CD4-positive, alpha-beta T cell (primary cell): ENCODE measurements at regions not wholly inside any gene's neighbourhood (a gene's known extent, or its start where the extent isn't known, plus 50 kb on each side); places are given as distances from the start of the nearest gene placed in this dataset.

ENCODE experiments used
- ATAC-seq: fragments of 200-7000 bp; cut with Tn5 transposase; one replicate; pipeline ENCODE4 v1.10.0; 2022; ENCODE audit warnings: mild to moderate bottlenecking; ENCODE audit not compliant: poor library complexity
- CTCF ChIA-PET: fragments of 350-600 bp; sonication (Branson Sonifier 250); formaldehyde crosslinking; loops from one replicate; lab custom pipeline; 2021; ENCODE audit warnings: antibody characterized with exemption, inconsistent platforms; lab: Charles Lee
- POLR2A ChIA-PET: fragments of 350-600 bp; sonication (Branson Sonifier 250); formaldehyde crosslinking; loops from one replicate; lab custom pipeline; 2021; ENCODE audit warnings: antibody characterized with exemption, inconsistent platforms; lab: Charles Lee
- DNase-seq, 14 experiments: peaks; one replicate each; pipeline ENCODE4 v3.0.0-alpha.2; 2013 to 2020; ENCODE audit warnings: mixed read lengths in 2 of 14
- H3K27ac ChIP-seq, 2 donors: one replicate each; pipeline versions ENCODE4 v1.5.1 to v1.7.0; 2013; ENCODE audit warnings: low read length in 2 of 2, low read depth in 1 of 2, mild to moderate bottlenecking in 1 of 2
- H3K27me3 ChIP-seq, 2 experiments: 1 replicate in 1 of 2; 2 replicates in 1 of 2; pipeline versions ENCODE4 v1.6.1 to v1.7.0; 2013; ENCODE audit warnings: low read length in 2 of 2, control low read depth in 1 of 2, mild to moderate bottlenecking in 1 of 2, moderate library complexity in 1 of 2; ENCODE audit not compliant: insufficient read depth in 2 of 2, control insufficient read depth in 1 of 2
- H3K36me3 ChIP-seq: one replicate; pipeline ENCODE4 v1.6.1; 2013; ENCODE audit warnings: low read length, control low read depth; ENCODE audit not compliant: insufficient read depth
- H3K4me1 ChIP-seq: one replicate; pipeline ENCODE4 v1.6.1; 2013; ENCODE audit warnings: low read length, control low read depth; ENCODE audit not compliant: insufficient read depth
- H3K4me3 ChIP-seq: one replicate; pipeline ENCODE4 v1.5.1; 2013; ENCODE audit warnings: mild to moderate bottlenecking, low read length, moderate library complexity
- H3K9me3 ChIP-seq, 2 experiments: 1 replicate in 1 of 2; 2 replicates in 1 of 2; pipeline versions ENCODE4 v1.6.1 to v1.7.0; 2013; ENCODE audit warnings: low read length in 2 of 2, mild to moderate bottlenecking in 2 of 2, control low read depth in 1 of 2, moderate library complexity in 1 of 2; ENCODE audit not compliant: control insufficient read depth in 1 of 2, insufficient read depth in 1 of 2
- H3K27ac Mint-ChIP-seq: one replicate; pipeline ENCODE4 v1.8.0; 2020; ENCODE audit warnings: mixed read lengths
- H3K27me3 Mint-ChIP-seq: one replicate; pipeline ENCODE4 v1.8.0; 2021; ENCODE audit warnings: mixed read lengths
- H3K36me3 Mint-ChIP-seq: one replicate; pipeline ENCODE4 v1.8.0; 2021; ENCODE audit warnings: low read depth, mixed read lengths
- H3K4me1 Mint-ChIP-seq: one replicate; pipeline ENCODE4 v1.8.0; 2021; ENCODE audit warnings: low read depth, mixed read lengths
- H3K4me3 Mint-ChIP-seq: one replicate; pipeline ENCODE4 v1.8.0; 2020; ENCODE audit warnings: mild to moderate bottlenecking, mixed read lengths
- H3K9me3 Mint-ChIP-seq: one replicate; pipeline ENCODE4 v1.8.0; 2020; ENCODE audit warnings: mixed read lengths
- CTCF ChIP-seq: fragments of 200-600 bp; IDR thresholded peaks from one replicate; pipeline ENCODE4 v1.8.0; 2022; ENCODE audit warnings: antibody characterized with exemption, mild to moderate bottlenecking
- intact Hi-C, 2 experiments: fragments of 100-400 bp; cut with DNase I in 1 of 2; cut with micrococcal nuclease in 1 of 2; formaldehyde crosslinking; loops; one replicate each; pipeline versions ENCODE4 v1.15.1 to v1.9.0; 2023 to 2025; cut with DNase I, micrococcal nuclease

- Histone ChIP-seq H3K27me3 (no peaks in the 10 kb centered on the region), H3K9me3 (no peaks in the 10 kb centered on the region), H3K36me3 (no peaks in the 10 kb centered on the region), H3K4me1 (no peaks in the 10 kb centered on the region), H3K4me3 (no peak overlapping the region), H3K27ac (no peak overlapping the region)
- CTCF ChIA-PET = no interaction called here
- no peak for DNase-seq
- Mint-ChIP-seq H3K27me3 (no peaks in the 10 kb centered on the region), H3K4me3 (no peak overlapping the region), H3K9me3 (no peaks in the 10 kb centered on the region), H3K36me3 (no peaks in the 10 kb centered on the region), H3K4me1 (no peaks in the 10 kb centered on the region), H3K27ac (no peak overlapping the region)
- POLR2A ChIA-PET = no interaction called here
- intact Hi-C loops = no loop called here
- no peak for ATAC-seq
- TF ChIP-seq CTCF = no peak
Measured at GRCh38 chr22:45061332-45061731, 51.5 kb upstream of the PHF21B start.

GRCh38 chr22:45064313-45065278, 54.8 kb upstream of the PHF21B start:
- ATAC-seq = peak; percentile 64
- no peak for DNase-seq
- no peaks in the 10 kb centered on the region for H3K36me3 Mint-ChIP-seq
- no peaks in the 10 kb centered on the region for H3K4me1 Mint-ChIP-seq
- H3K9me3 Mint-ChIP-seq = peaks cover 10% of the 10 kb centered on the region
- no peaks in the 10 kb centered on the region for H3K27me3 ChIP-seq
- no peaks in the 10 kb centered on the region for H3K4me1 ChIP-seq
- intact Hi-C loops = no loop called here
- TF ChIP-seq CTCF = no peak
- H3K27me3 Mint-ChIP-seq = no peaks in the 10 kb centered on the region
- H3K4me3 ChIP-seq = no peak overlapping the region
- no peak overlapping the region for H3K4me3 Mint-ChIP-seq
- peak overlapping the region; percentile 27 for H3K27ac Mint-ChIP-seq
- ChIA-PET POLR2A (no interaction called here), CTCF (no interaction called here)
- peaks cover 0 to 5% of the 10 kb centered on the region in 2 experiments for H3K9me3 ChIP-seq
- H3K27ac ChIP-seq = no peak overlapping the region
- no peaks in the 10 kb centered on the region for H3K36me3 ChIP-seq

- H3K36me3 Mint-ChIP-seq = no peaks in the 10 kb centered on the region
- TF ChIP-seq CTCF = no peak
- Histone ChIP-seq H3K27ac (no peak overlapping the region), H3K9me3 (peaks cover 0 to 8% of the 10 kb centered on the region in 2 experiments), H3K36me3 (no peaks in the 10 kb centered on the region), H3K4me3 (no peak overlapping the region), H3K27me3 (no peaks in the 10 kb centered on the region), H3K4me1 (no peaks in the 10 kb centered on the region)
- DNase-seq (no peak), ATAC-seq (no peak)
- POLR2A ChIA-PET = no interaction called here
- no peaks in the 10 kb centered on the region for H3K4me1 Mint-ChIP-seq
- CTCF ChIA-PET = no interaction called here
- no peak overlapping the region for H3K27ac Mint-ChIP-seq
- H3K4me3 Mint-ChIP-seq = no peak overlapping the region
- H3K9me3 Mint-ChIP-seq = peaks cover 10% of the 10 kb centered on the region
- intact Hi-C loops = no loop called here
- peaks cover 5% of the 10 kb centered on the region for H3K27me3 Mint-ChIP-seq
Measured at GRCh38 chr22:45065726-45066125, 55.9 kb upstream of the PHF21B start.
